ENCODE measurements at regions not wholly inside any gene's neighbourhood (a gene's known extent, or its start where the extent isn't known, plus 50 kb on each side); places are given as distances from the start of the nearest gene placed in this dataset.
A peak's percentile ranks its signal among the peaks of the same experiment; 100 is the strongest.

- peak; percentile 76 for DNase-seq (ENCODE audit: low spot score)
Measured at GRCh38 chr10:62740885-62741745, 63.4 kb upstream of the ADO start.

- DNase-seq (ENCODE audit: low spot score): no peak
Measured at GRCh38 chr10:62741996-62742395, 62.5 kb upstream of the ADO start.

GRCh38 chr10:62742536-62743061, 61.9 kb upstream of the ADO start:
- peak; percentile 31 for DNase-seq (ENCODE audit: low spot score)

GRCh38 chr10:62744136-62744535, 60.4 kb upstream of the ADO start:
- peak; percentile 9 for DNase-seq (ENCODE audit: low spot score)

GRCh38 chr10:62745581-62745980, 58.9 kb upstream of the ADO start:
- no peak for DNase-seq (ENCODE audit: low spot score)

- no peak for DNase-seq (ENCODE audit: low spot score)
Measured at GRCh38 chr10:62746951-62747729, 57.4 kb upstream of the ADO start.

GRCh38 chr10:62748386-62748785, 56.1 kb upstream of the ADO start:
- no peak for DNase-seq (ENCODE audit: low spot score)

- no peak for DNase-seq (ENCODE audit: low spot score)
Measured at GRCh38 chr10:62749093-62749683, 55.3 kb upstream of the ADO start.

All from umbilical cord (tissue), 1 donor.